ENCODE measurements at regions not wholly inside any gene's neighbourhood (a gene's known extent, or its start where the extent isn't known, plus 50 kb on each side); places are given as distances from the start of the nearest gene placed in this dataset.
A peak's percentile ranks its signal among the peaks of the same experiment; 100 is the strongest.

DNA sequence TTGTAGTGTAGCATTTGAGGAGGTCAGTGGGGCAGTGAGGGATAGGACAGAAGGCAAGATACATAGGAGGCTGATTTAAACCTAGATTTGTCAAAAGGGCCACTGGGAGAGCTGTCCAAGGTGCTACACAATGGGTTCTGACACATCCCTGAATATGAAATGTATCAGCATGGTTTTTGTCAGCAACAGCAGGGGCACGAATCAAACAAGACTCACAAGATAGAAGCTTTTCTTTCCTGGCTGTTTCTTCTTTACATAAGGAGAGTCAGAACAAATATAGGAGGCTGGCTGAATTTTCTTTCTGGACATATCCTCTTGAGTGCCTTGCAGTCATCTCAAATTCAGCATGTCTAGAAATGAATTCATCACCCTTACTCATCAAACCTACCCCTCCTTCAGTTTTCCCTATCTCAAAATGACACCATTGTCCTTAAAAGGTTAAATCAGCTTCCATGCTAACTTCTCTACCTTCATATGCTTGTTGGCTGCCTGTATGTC is 130.5 kb downstream of the NPIPB5 start:
- Histone ChIP-seq H3K23ac (ENCODE audit: insufficient read length, low read depth, low read length) (no peak overlapping the region), H3K27ac (ENCODE audit: insufficient read length, low read depth, low read length) (no peak overlapping the region), H2BK5ac (ENCODE audit: insufficient read length, low read length) (no peak overlapping the region), H3K56ac (ENCODE audit: insufficient read length, low read depth, low read length) (no peak overlapping the region), H3K4ac (ENCODE audit: low read depth, low read length) (no peak overlapping the region), H3K9ac (ENCODE audit: extremely low read depth, insufficient read length, low read length) (no peak overlapping the region), H3K18ac (ENCODE audit: insufficient read length, low read depth, low read length) (no peak overlapping the region), H2BK120ac (ENCODE audit: low read depth, low read length, poor library complexity, severe bottlenecking) (no peak overlapping the region), H2BK12ac (ENCODE audit: insufficient read length, low read depth, low read length) (no peak overlapping the region), H3K14ac (ENCODE audit: insufficient read depth, low read length) (no peak overlapping the region), H4K91ac (ENCODE audit: insufficient read length, low read depth, low read length) (no peak overlapping the region), H3K4me2 (ENCODE audit: insufficient read depth, insufficient read length, low read length) (no peak overlapping the region), H3K79me2 (ENCODE audit: insufficient read depth, low read length) (no peaks in the 10 kb centered on the region), H2BK15ac (ENCODE audit: low read depth, low read length) (no peak overlapping the region), H4K5ac (ENCODE audit: insufficient read length, low read depth, low read length) (no peak overlapping the region), H3T11ph (ENCODE audit: low read length) (no peak overlapping the region), H3K23me2 (ENCODE audit: insufficient read length, low read depth, low read length, poor library complexity, severe bottlenecking) (no peaks in the 10 kb centered on the region), H4K8ac (replicated peaks; ENCODE audit: insufficient read length, low read depth, low read length) (no peak overlapping the region), H4K20me1 (ENCODE audit: control insufficient read depth, insufficient read depth, insufficient read length) (no peaks in the 10 kb centered on the region), H3K9me3 (ENCODE audit: control insufficient read depth, low read depth, low read length) (no peaks in the 10 kb centered on the region), H3K4me1 (ENCODE audit: insufficient read depth, low read length) (peaks cover 11% of the 10 kb centered on the region), H3K27me3 (ENCODE audit: insufficient read depth, low read length) (no peaks in the 10 kb centered on the region), H2BK20ac (ENCODE audit: low read depth, low read length, poor library complexity, severe bottlenecking) (no peak overlapping the region), H3K79me1 (ENCODE audit: insufficient read depth, low read depth, low read length, poor library complexity, severe bottlenecking) (no peaks in the 10 kb centered on the region), H2AFZ (ENCODE audit: low read length) (no peak overlapping the region), H2AK5ac (ENCODE audit: insufficient read length, low read length) (no peak overlapping the region)
- TF ChIP-seq, protein P1, sequence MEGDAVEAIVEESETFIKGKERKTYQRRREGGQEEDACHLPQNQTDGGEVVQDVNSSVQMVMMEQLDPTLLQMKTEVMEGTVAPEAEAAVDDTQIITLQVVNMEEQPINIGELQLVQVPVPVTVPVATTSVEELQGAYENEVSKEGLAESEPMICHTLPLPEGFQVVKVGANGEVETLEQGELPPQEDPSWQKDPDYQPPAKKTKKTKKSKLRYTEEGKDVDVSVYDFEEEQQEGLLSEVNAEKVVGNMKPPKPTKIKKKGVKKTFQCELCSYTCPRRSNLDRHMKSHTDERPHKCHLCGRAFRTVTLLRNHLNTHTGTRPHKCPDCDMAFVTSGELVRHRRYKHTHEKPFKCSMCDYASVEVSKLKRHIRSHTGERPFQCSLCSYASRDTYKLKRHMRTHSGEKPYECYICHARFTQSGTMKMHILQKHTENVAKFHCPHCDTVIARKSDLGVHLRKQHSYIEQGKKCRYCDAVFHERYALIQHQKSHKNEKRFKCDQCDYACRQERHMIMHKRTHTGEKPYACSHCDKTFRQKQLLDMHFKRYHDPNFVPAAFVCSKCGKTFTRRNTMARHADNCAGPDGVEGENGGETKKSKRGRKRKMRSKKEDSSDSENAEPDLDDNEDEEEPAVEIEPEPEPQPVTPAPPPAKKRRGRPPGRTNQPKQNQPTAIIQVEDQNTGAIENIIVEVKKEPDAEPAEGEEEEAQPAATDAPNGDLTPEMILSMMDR (conservative IDR thresholded peaks at IDR 0.05) = no peak
- no peaks in the 10 kb centered on the region for H3K9me3 Mint-ChIP-seq
- no peak overlapping the region for H3K4me3 Mint-ChIP-seq
- H3K27me3 Mint-ChIP-seq (ENCODE audit: low read depth) = no peaks in the 10 kb centered on the region
- H3K36me3 Mint-ChIP-seq (ENCODE audit: insufficient read depth in 1 of 3, low read depth in 3 of 3) = no peaks in the 10 kb centered on the region
- H3K4me1 Mint-ChIP-seq = peaks cover 1 to 3% of the 10 kb centered on the region in 2 experiments
- no peak overlapping the region for H3K27ac Mint-ChIP-seq
- no CpG with 5 or more reads among the region's 1 CpG for WGBS (ENCODE audit: extremely low coverage, insufficient read length, low lambda C conversion rate)
- peak; percentile 60 for DNase-seq
